NCI-H2081 treated with DMSO at 0.1 percent for 48 hours (cell line): ENCODE measurements at regions not wholly inside any gene's neighbourhood (a gene's known extent, or its start where the extent isn't known, plus 50 kb on each side); places are given as distances from the start of the nearest gene placed in this dataset.
"Not testable (repeated sequence)": the region's sequence is repeated elsewhere in the genome, so short reads cannot be mapped to it uniquely, and the experiment has no call there.

Experiments
- DNase-seq: peaks from one replicate; lab custom pipeline; 2025; lab: John Stamatoyannopoulos, UW

DNA sequence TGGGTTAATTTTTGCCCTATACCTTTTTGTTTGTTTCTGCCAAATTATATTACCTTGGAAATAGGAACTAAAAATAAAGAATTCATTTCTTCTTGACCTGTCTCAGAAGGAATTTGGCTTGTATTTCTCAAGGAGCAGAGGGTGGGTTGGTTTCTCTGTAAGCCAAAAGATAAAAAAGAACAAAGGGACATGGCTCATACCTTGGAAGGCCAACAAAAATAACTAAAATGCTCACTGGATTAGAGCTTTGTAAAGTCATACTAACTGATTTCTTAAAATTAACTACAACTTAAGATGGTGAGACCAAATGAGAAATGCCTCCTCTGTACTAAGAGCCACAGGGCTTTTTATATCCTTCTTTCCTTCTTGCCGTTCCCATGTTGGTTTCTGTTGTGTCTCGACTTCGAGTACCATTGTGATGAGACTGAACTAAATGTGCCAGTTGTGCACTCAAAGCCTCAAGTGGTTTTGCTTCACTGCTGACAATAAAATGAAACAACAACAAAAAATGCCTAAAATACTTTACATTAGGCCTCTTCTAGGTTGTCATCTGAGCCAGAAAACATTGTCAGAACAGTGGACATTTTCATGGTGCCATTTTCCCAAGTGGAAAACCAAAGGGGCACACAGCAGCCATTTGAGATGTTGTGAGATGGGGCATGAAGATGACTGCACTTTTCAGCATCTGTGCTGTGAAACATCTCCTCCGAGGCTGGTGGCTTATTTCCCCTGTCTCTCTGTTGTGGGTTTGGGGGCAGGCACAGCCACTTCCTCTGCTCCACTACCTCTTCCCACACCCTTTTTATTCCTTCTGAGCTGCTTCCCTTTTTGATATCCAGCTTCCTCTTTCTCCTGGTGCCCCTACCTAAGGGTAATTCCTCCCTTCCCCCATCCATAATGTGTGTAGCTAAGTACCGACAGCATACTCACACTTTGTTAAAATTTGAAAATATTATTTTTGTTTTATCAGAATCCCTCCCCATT lies 51.8 kb upstream of the AGR3 start:
- no peak for DNase-seq

DNA sequence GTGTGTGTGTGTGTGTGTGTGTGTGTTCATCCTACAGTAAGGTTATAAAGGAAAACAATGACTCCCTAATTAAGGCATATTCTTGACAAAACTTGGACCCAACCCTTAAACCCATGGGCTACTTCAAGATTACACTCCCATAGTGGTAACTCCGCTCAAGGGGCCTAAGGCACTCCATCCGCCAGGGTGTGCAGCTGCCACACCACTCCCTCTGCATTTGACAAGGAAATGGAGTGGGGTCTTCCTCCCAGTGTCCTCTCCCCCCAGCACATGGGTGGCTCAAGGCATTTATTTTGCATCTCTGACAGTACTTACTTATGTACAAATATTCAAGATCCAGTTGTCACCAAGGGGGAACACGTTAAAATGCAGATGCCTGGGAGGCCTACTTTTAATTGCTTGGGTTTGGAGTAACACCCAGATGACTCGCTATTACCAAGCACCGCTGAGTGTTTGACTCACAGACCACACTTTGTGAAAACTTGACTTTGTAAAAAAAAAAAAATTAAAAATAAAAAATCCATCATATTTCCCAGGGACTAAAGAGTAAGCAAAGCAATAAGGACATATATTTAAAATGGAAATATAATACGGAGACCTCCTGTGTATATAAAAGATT lies 53.0 kb upstream of the AGR3 start:
- no peak for DNase-seq

GRCh38 chr7:16935341-16935735 lies 53.6 kb upstream of the AGR3 start:
- DNase-seq, result no peak

- DNase-seq, result no peak
Measured at GRCh38 chr7:16936626-16937422, 55.0 kb upstream of the AGR3 start.

- no peak for DNase-seq
Measured at GRCh38 chr7:16939161-16939560, 57.4 kb upstream of the AGR3 start.

- no peak for DNase-seq
Measured at GRCh38 chr7:16940776-16941175, 59.0 kb upstream of the AGR3 start.

DNA sequence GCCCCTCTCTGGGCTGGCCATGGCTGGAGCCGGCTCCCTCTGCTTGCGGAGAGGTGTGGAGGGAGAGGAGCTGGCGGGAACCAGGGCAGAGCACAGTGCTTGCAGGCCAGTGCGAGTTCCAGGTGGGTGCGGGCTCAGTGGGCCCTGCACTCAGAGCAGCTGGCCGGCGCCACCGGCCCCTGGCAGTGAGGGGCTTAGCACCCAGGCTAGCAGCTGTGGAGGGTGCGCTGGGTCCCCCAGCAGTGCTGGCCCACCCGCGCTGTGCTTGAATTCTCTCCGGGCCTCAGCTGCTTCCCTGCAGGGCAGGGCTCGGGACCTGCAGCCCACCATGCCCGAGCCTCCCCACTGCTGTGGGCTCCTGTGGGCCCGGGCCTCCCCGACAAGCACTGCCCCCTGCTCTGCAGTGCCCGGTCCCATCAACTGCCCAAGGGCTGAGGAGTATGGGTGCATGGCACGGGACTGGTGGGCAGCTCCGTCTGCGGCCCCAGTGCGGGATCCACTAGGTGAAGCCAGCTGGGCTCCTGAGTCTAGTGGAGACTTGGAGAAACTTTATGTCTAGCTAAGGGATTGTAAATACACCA lies 61.2 kb upstream of the AGR3 start:
- DNase-seq, result no peak

DNA sequence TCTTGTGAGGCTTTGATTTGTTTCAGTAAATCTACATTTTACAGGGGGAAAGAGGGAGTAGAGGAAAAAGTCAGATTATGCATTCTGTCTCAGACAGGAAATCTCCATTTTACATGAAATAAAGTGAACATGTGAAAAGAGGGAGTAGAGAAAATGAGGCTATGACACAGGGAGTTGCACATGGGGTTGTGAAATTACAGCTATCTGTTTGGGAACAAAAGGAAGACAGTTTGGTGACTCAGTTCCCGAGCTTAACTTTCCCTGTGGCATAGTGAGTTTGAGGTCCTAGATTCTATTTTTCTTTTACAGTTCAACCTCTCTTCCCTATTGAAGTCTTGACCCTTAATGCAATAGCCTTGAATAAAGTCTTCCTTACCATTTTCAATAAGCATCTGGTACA lies 63.2 kb upstream of the AGR3 start:
- no peak for DNase-seq

GRCh38 chr7:16945372-16945771 lies 63.6 kb upstream of the AGR3 start:
- no peak for DNase-seq

DNA sequence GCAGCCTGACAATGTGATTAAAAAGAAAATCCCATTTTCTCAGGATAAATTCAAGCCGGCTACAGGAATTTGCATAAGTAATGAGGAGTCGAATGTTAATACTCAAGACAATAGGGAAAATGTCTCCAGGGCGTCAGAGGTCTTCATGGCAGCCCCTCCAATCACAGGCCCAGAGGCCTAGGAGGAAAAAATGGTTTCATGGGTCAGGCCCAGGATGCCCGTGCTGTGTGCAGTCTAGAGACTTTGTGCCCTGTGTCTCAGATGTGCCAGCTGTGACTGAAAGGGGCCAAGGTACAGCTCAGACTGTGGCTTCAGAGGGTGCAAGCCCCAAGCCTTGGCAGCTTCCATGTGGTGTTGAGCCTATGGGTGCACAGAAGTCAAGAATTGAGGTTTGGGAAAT lies 66.3 kb upstream of the AGR3 start:
- DNase-seq, result not testable (repeated sequence)

- DNase-seq, result no peak
Measured at GRCh38 chr7:16951483-16952080, 69.8 kb upstream of the AGR3 start.

DNA sequence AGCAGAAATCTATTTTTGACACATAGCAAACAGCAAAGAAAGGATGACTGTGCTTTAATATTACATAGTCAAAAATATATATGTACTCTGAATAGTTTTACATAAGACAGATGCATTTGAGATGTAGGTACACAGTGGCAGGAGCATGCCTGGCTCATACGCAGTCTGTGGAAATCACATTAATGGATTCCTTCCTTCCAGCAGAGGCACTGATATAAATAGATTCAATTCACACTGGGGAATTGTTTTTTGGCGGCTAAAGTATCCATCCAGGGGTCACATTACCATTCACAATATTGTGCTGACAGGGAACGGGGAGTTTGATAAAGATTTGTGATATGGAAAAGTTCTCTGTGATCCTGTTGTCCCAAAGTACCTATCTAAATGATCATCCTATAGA lies 72.5 kb upstream of the AGR3 start:
- DNase-seq, result no peak

GRCh38 chr7:16958724-16959123 lies 76.9 kb upstream of the AGR3 start:
- DNase-seq, result no peak

GRCh38 chr7:16960337-16960965 lies 78.7 kb upstream of the AGR3 start:
- DNase-seq, result no peak

- DNase-seq, result no peak
Measured at GRCh38 chr7:16961641-16962040, 79.9 kb upstream of the AGR3 start.

DNA sequence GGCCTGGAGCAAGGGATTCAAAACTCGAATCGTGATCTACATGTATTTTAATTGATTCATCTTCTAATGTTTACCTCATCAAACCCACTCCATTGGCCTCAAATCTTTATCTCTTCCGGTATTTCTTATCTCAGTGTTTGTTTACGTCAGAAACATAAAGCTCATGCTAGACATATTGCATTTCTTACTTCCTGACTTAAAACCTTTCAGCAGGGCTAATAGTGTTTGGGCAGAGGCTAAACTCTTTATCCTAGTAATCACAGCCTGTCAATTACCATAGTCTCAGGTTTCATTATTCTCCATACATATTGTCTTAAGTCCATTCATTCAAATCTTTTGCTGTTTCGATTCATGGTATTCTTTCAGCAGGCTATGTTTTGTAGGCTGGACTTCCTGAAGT lies 81.3 kb upstream of the AGR3 start:
- DNase-seq, result peak; percentile 6

- DNase-seq, result not testable (repeated sequence)
Measured at GRCh38 chr7:16965697-16966096, 83.9 kb upstream of the AGR3 start.

- no peak for DNase-seq
Measured at GRCh38 chr7:16967300-16967811, 85.6 kb upstream of the AGR3 start.

DNA sequence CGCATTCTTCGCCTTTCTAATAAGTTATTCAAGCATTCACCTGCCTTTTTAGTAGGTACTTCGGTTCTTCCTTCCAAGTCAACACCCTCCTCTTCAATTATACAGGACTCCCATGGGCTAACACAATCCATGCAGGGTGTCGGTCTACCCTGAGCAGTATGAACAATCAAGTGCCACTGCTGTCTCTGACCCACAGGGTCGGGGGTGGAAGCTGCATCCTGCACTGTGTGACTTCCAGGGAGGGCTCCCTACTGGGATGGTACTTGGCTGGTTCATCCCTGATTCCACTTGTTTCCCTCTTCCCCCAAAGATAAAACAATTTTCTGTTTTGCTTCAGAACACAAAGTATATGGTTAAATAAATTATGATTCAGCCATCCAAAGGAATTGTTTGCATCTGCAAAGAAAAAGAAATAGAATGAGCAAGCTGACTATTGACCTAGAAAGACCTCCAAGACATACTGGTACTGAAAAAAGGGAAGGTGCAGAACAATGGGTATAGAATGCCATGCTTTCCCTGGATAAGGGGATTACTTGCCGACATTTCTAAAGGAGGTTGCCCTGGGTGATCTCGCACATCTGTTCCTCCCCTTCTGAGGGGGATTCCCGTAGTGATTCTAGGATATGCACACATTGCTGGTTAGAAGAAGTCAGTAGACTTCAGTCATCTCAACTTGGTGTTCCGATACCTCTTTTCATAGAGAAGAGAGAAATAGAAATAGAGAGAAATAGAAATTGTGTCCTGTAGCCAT lies 89.1 kb upstream of the AGR3 start:
- DNase-seq, result no peak

DNA sequence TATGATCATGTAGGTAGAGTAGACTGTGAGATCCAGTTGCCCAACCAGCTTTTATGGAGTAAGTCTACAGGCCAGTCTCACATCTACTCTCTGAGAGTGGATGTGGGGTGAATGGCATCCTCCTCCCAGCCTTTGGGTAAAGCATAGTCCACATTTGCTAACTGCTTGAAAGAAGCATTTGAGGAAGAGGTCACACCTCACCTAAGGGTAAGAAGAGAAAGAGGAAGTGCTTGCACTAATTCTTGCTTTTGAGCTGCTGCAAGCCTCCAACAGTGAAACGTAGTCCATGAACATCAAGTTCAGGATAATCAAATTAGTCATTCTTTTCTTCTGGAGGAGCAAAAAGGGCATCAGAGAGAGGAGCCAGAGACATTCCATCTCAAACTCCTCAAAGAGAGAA lies 93.9 kb upstream of the AGR3 start:
- DNase-seq, result no peak
